OCI-LY3 (cell line): ENCODE measurements at regions not wholly inside any gene's neighbourhood (a gene's known extent, or its start where the extent isn't known, plus 50 kb on each side); places are given as distances from the start of the nearest gene placed in this dataset.
A peak's percentile ranks its signal among the peaks of the same experiment; 100 is the strongest.

ENCODE experiments used
- H2AFZ ChIP-seq: fragments of 200-600, 300-600 bp; shearing (Covaris generic); 2 replicates; pipeline ENCODE4 v1.6.0; 2014; ENCODE audit warnings: antibody characterized with exemption, low read depth, low read length
- H3K27ac ChIP-seq: fragments of 200-600, 300-600 bp; sonication (generic); 2 replicates; pipeline ENCODE4 v1.5.1; 2014; ENCODE audit warnings: mild to moderate bottlenecking, low read length, moderate library complexity, mixed read lengths
- H3K27me3 ChIP-seq: fragments of 200-600, 300-600 bp; sonication (generic); 2 replicates; pipeline ENCODE4 v1.6.1; 2014; ENCODE audit warnings: low read depth, low read length, mixed read lengths
- H3K36me3 ChIP-seq: fragments of 200-600, 300-600 bp; sonication (generic); replicated peaks from 2 replicates; pipeline ENCODE3; 2014; ENCODE audit warnings: low read depth, low read length, mixed read lengths
- H3K4me1 ChIP-seq: fragments of 300-600, 200-600 bp; sonication (generic); 2 replicates; pipeline ENCODE4 v1.6.1; 2014; ENCODE audit warnings: low read length, mixed read lengths
- H3K4me2 ChIP-seq: fragments of 200-600, 300-600 bp; sonication (generic); 2 replicates; pipeline ENCODE4 v1.6.1; 2014; ENCODE audit warnings: low read length, mixed read lengths
- H3K4me3 ChIP-seq: fragments of 300-600, 200-600 bp; sonication (generic); 2 replicates; pipeline ENCODE4 v1.5.1; 2014; ENCODE audit warnings: antibody characterized with exemption, mild to moderate bottlenecking, low read length, moderate library complexity
- H3K79me2 ChIP-seq: fragments of 300-600, 200-600 bp; shearing (Covaris generic); 2 replicates; pipeline ENCODE4 v1.6.1; 2014; ENCODE audit warnings: mild to moderate bottlenecking, low read length, mixed read lengths
- H3K9ac ChIP-seq: fragments of 300-600, 200-600 bp; shearing (Covaris generic); 2 replicates; pipeline ENCODE4 v1.6.0; 2014; ENCODE audit warnings: mild to moderate bottlenecking, low read length, moderate library complexity
- H3K9me3 ChIP-seq: fragments of 200-600, 300-600 bp; shearing (Covaris generic); 2 replicates; pipeline ENCODE4 v1.6.1; 2014; ENCODE audit warnings: low read length, mixed read lengths; ENCODE audit not compliant: insufficient read depth
- H4K20me1 ChIP-seq: fragments of 200-600, 300-600 bp; sonication (generic); 2 replicates; pipeline ENCODE4 v1.6.1; 2016; ENCODE audit warnings: low read length, mixed read lengths; ENCODE audit not compliant: insufficient read depth
- EZH2phosphoT487 ChIP-seq: fragments of 200-600 bp; shearing (Covaris generic); IDR thresholded peaks from 2 replicates; pipeline ENCODE4 v1.6.1; 2018; ENCODE audit warnings: antibody characterized with exemption, mixed run types, low read depth
- TF ChIP-seq, protein P1 (sequence below): fragments of 200-600, 300-600 bp; sonication (generic); IDR thresholded peaks from 2 replicates; pipeline ENCODE4 v1.5.1; 2014; ENCODE audit warnings: antibody characterized with exemption, low read length, low read depth

DNA sequence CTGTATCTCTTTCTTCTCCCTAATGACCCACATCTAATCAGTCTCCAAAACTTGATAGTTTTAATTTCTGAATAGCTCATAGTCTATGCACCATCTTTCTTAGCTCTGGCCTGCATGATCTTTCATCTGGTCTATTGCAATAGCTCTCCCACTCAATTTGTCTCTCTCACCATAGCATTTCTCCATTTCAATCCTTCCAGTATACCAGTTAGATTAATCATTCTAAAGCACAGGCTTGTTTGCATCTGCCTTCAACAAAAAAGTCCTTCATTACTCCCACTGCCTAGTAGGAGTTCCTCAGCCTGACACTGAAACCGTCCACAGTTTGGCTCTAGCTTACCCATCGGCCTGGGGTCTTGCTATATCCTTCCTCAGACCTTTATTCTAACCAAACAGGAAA, 344.9 kb downstream of the ENC1 start:
- TF ChIP-seq, protein P1, sequence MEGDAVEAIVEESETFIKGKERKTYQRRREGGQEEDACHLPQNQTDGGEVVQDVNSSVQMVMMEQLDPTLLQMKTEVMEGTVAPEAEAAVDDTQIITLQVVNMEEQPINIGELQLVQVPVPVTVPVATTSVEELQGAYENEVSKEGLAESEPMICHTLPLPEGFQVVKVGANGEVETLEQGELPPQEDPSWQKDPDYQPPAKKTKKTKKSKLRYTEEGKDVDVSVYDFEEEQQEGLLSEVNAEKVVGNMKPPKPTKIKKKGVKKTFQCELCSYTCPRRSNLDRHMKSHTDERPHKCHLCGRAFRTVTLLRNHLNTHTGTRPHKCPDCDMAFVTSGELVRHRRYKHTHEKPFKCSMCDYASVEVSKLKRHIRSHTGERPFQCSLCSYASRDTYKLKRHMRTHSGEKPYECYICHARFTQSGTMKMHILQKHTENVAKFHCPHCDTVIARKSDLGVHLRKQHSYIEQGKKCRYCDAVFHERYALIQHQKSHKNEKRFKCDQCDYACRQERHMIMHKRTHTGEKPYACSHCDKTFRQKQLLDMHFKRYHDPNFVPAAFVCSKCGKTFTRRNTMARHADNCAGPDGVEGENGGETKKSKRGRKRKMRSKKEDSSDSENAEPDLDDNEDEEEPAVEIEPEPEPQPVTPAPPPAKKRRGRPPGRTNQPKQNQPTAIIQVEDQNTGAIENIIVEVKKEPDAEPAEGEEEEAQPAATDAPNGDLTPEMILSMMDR = no peak
- TF ChIP-seq EZH2phosphoT487 = no peak
- no peak overlapping the region for H3K4me2 ChIP-seq
- H3K9ac ChIP-seq = no peak overlapping the region
- no peaks in the 10 kb centered on the region for H3K9me3 ChIP-seq
- H3K79me2 ChIP-seq = no peaks in the 10 kb centered on the region
- H4K20me1 ChIP-seq = no peaks in the 10 kb centered on the region
- no peaks in the 10 kb centered on the region for H3K27me3 ChIP-seq
- H2AFZ ChIP-seq = no peak overlapping the region
- no peak overlapping the region for H3K27ac ChIP-seq
- no peak overlapping the region for H3K4me3 ChIP-seq
- no peaks in the 10 kb centered on the region for H3K36me3 ChIP-seq
- peaks cover 49% of the 10 kb centered on the region for H3K4me1 ChIP-seq

DNA sequence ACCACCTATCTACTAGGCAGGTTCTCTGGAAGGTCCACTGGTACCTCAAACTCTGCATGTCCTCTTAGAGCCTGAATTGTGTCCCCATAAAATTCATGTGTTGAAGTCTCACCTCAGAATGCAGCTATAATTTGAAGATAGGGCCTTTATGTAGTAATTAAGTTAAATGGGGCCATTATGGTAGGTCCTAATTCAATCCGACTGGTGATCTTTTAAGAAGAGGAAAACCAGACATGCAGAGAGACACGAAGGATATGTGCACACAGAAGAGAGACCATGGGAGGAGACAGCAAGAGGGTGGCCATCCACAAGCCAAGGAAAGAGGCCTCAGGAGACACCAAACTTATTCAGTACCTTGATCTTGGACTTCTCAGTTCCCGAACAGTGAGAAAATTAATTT, 345.4 kb downstream of the ENC1 start:
- no peak overlapping the region for H3K9ac ChIP-seq
- no peaks in the 10 kb centered on the region for H3K9me3 ChIP-seq
- H3K27me3 ChIP-seq = no peaks in the 10 kb centered on the region
- H3K4me1 ChIP-seq = peaks cover 49% of the 10 kb centered on the region
- H3K4me2 ChIP-seq = no peak overlapping the region
- H4K20me1 ChIP-seq = no peaks in the 10 kb centered on the region
- no peaks in the 10 kb centered on the region for H3K36me3 ChIP-seq
- H3K4me3 ChIP-seq = no peak overlapping the region
- H2AFZ ChIP-seq = no peak overlapping the region
- H3K79me2 ChIP-seq = no peaks in the 10 kb centered on the region
- TF ChIP-seq EZH2phosphoT487 = no peak
- TF ChIP-seq, protein P1 = no peak
- H3K27ac ChIP-seq = no peak overlapping the region

DNA sequence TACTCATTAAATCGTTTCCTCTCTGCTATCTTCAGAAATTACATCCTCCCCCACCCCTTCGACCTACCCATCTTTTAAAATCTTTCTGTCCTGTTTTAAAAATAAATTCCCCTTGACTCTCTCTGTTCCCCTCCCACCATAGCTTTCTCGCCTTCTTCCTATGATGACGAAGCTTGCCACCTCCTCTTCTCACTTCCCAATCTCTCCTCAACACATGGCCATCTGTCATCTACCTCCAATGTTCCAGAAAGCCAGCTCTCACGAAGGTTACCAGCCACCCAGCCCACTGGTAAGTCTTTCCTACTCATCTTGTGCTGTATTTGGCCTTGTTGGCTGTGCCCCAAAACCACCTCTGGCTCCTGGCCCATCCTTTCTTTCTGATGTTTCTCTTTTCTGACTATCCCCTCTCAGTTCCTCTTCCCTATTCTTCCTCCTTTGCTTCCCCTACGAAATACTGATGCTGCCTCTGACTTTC, 346.3 kb downstream of the ENC1 start:
- H3K9me3 ChIP-seq = no peaks in the 10 kb centered on the region
- peak overlapping the region; percentile 76 for H3K27ac ChIP-seq
- no peak overlapping the region; the same call in 1 of the 2 replicates for H2AFZ ChIP-seq
- H4K20me1 ChIP-seq = no peaks in the 10 kb centered on the region
- no peak overlapping the region for H3K9ac ChIP-seq
- H3K4me2 ChIP-seq = peak overlapping the region; percentile 79
- no peaks in the 10 kb centered on the region for H3K36me3 ChIP-seq
- no peak for TF ChIP-seq EZH2phosphoT487
- TF ChIP-seq, protein P1 = no peak
- no peaks in the 10 kb centered on the region for H3K79me2 ChIP-seq
- peaks cover 49% of the 10 kb centered on the region for H3K4me1 ChIP-seq
- H3K27me3 ChIP-seq = no peaks in the 10 kb centered on the region
- H3K4me3 ChIP-seq = peak overlapping the region; percentile 30; the same call in 1 of the 2 replicates

- TF ChIP-seq, protein P1 = no peak
- no peak for TF ChIP-seq EZH2phosphoT487
- no peak overlapping the region for H3K9ac ChIP-seq
- H3K79me2 ChIP-seq = no peaks in the 10 kb centered on the region
- no peaks in the 10 kb centered on the region for H3K9me3 ChIP-seq
- no peak overlapping the region for H2AFZ ChIP-seq
- peak overlapping the region; percentile 79 for H3K4me2 ChIP-seq
- H4K20me1 ChIP-seq = no peaks in the 10 kb centered on the region
- H3K27me3 ChIP-seq = no peaks in the 10 kb centered on the region
- no peaks in the 10 kb centered on the region for H3K36me3 ChIP-seq
- H3K27ac ChIP-seq = peak overlapping the region; percentile 76
- H3K4me1 ChIP-seq = peaks cover 49% of the 10 kb centered on the region
- 0 out of 2 replicates have a peak overlapping the region, but pooled peaks have one; percentile 30 for H3K4me3 ChIP-seq
These were observed 347.3 kb downstream of the ENC1 start for GRCh38 chr5:74293182-74293581.
